BE2C (cell line): ENCODE measurements at regions not wholly inside any gene's neighbourhood (a gene's known extent, or its start where the extent isn't known, plus 50 kb on each side); places are given as distances from the start of the nearest gene placed in this dataset.
"Not testable (repeated sequence)": the region's sequence is repeated elsewhere in the genome, so short reads cannot be mapped to it uniquely, and the experiment has no call there.

Experiments used
- DNase-seq: peaks from one replicate; pipeline ENCODE4 v3.0.0-alpha.2; 2020
- H3K27me3 ChIP-seq: fragments of 250-450 bp; sonication (Bioruptor Pico); 2 replicates; pipeline ENCODE4 v1.5.1; 2020; ENCODE audit warnings: mild to moderate bottlenecking
- H3K36me3 ChIP-seq: fragments of 250-450 bp; sonication (Bioruptor Pico); 2 replicates; pipeline ENCODE4 v1.5.1; 2020; ENCODE audit warnings: mild to moderate bottlenecking
- H3K4me1 ChIP-seq: fragments of 250-450 bp; sonication (Bioruptor Pico); 2 replicates; pipeline ENCODE4 v1.5.1; 2020
- H3K4me3 ChIP-seq: 2 replicates; pipeline ENCODE4 v1.5.1; 2011; ENCODE audit warnings: low read depth, low read length
- H3K9me3 ChIP-seq: fragments of 250-450 bp; sonication (Bioruptor Pico); 2 replicates; pipeline ENCODE4 v1.5.1; 2020
- CTCF ChIP-seq: IDR thresholded peaks from 2 replicates; pipeline ENCODE4 v1.5.1; 2012; ENCODE audit warnings: mild to moderate bottlenecking, low read depth, low read length

GRCh38 chr13:38228322-38228721 is 121.3 kb upstream of the UFM1 start:
- no peaks in the 10 kb centered on the region for H3K27me3 ChIP-seq
- H3K4me1 ChIP-seq: no peaks in the 10 kb centered on the region
- no peaks in the 10 kb centered on the region for H3K36me3 ChIP-seq
- H3K4me3 ChIP-seq: no peak overlapping the region
- no peaks in the 10 kb centered on the region; the same call in 1 of the 2 replicates for H3K9me3 ChIP-seq
- TF ChIP-seq CTCF: no peak
- no peak for DNase-seq

GRCh38 chr13:38226496-38226895 is 123.2 kb upstream of the UFM1 start:
- DNase-seq: no peak
- no peak for TF ChIP-seq CTCF
- Histone ChIP-seq H3K9me3 (no peaks in the 10 kb centered on the region; the same call in 1 of the 2 replicates), H3K27me3 (no peaks in the 10 kb centered on the region), H3K4me1 (no peaks in the 10 kb centered on the region), H3K36me3 (no peaks in the 10 kb centered on the region), H3K4me3 (no peak overlapping the region)

GRCh38 chr13:38223089-38223488 is 126.6 kb upstream of the UFM1 start:
- H3K4me3 ChIP-seq: no peak overlapping the region
- H3K4me1 ChIP-seq: no peaks in the 10 kb centered on the region
- no peaks in the 10 kb centered on the region for H3K27me3 ChIP-seq
- DNase-seq: peak; percentile 8
- H3K9me3 ChIP-seq: no peaks in the 10 kb centered on the region; the same call in 1 of the 2 replicates
- peak; percentile 30 for TF ChIP-seq CTCF
- H3K36me3 ChIP-seq: no peaks in the 10 kb centered on the region

- H3K4me3 ChIP-seq, H3K9me3 ChIP-seq, H3K4me1 ChIP-seq, H3K36me3 ChIP-seq, H3K27me3 ChIP-seq, DNase-seq: not testable (repeated sequence)
Measured at GRCh38 chr13:38221120-38221519, 128.5 kb upstream of the UFM1 start.

GRCh38 chr13:38216181-38216580 is 133.5 kb upstream of the UFM1 start:
- no peak for DNase-seq
- Histone ChIP-seq H3K27me3 (no peaks in the 10 kb centered on the region), H3K9me3 (no peaks in the 10 kb centered on the region), H3K36me3 (no peaks in the 10 kb centered on the region), H3K4me3 (no peak overlapping the region), H3K4me1 (no peaks in the 10 kb centered on the region)
- no peak for TF ChIP-seq CTCF

GRCh38 chr13:38213314-38213713 is 136.3 kb upstream of the UFM1 start:
- Histone ChIP-seq H3K4me1 (no peaks in the 10 kb centered on the region), H3K9me3 (no peaks in the 10 kb centered on the region), H3K27me3 (no peaks in the 10 kb centered on the region), H3K36me3 (no peaks in the 10 kb centered on the region), H3K4me3 (no peak overlapping the region)
- no peak for TF ChIP-seq CTCF
- DNase-seq: no peak

- Histone ChIP-seq H3K36me3 (no peaks in the 10 kb centered on the region), H3K4me3 (no peak overlapping the region), H3K4me1 (no peaks in the 10 kb centered on the region), H3K27me3 (no peaks in the 10 kb centered on the region), H3K9me3 (no peaks in the 10 kb centered on the region)
- TF ChIP-seq CTCF: no peak
- DNase-seq: no peak
Measured at GRCh38 chr13:38210928-38211596, 138.6 kb upstream of the UFM1 start.
